H1 (cell line): ENCODE measurements at regions not wholly inside any gene's neighbourhood (a gene's known extent, or its start where the extent isn't known, plus 50 kb on each side); places are given as distances from the start of the nearest gene placed in this dataset.

Experiments used
- CTCF ChIA-PET: fragments of 300-600 bp; sonication (Branson Sonifier 250); formaldehyde crosslinking; loops from one replicate; lab custom pipeline; 2021; ENCODE audit not compliant: partially characterized antibody; lab: Charles Lee
- POLR2A ChIA-PET: fragments of 300-600 bp; sonication (Branson Sonifier 250); formaldehyde crosslinking; loops from one replicate; lab custom pipeline; 2021; ENCODE audit warnings: inconsistent platforms; ENCODE audit not compliant: partially characterized antibody; lab: Charles Lee
- DNase-seq, 2 experiments: peaks; one replicate each; pipeline versions ENCODE4 v3.0.0 to v3.0.0-alpha.2; 2010 to 2022; ENCODE audit warnings: low spot score in 2 of 2, low read depth in 1 of 2, mixed read lengths in 1 of 2
- FAIRE-seq: peaks from 2 replicates; lab custom pipeline; 2011; peaks lifted over from hg19 to GRCh38; lab: Jason Lieb, UNC
- H2AFZ ChIP-seq: 2 replicates; pipeline ENCODE4 v1.8.1; 2012; ENCODE audit warnings: low read length, inconsistent platforms
- H2AK5ac ChIP-seq: 2 replicates; pipeline ENCODE4 v1.6.1; 2013; ENCODE audit warnings: low read depth, low read length
- H2BK120ac ChIP-seq: replicated peaks from 2 replicates; pipeline ENCODE3; 2013; ENCODE audit warnings: low read depth, low read length, inconsistent platforms
- H2BK12ac ChIP-seq: 2 replicates; pipeline ENCODE4 v1.6.1; 2013; ENCODE audit warnings: low read depth, low read length
- H2BK15ac ChIP-seq: 2 replicates; pipeline ENCODE4 v1.6.1; 2013; ENCODE audit warnings: low read length
- H2BK20ac ChIP-seq: 2 replicates; pipeline ENCODE4 v1.6.1; 2013; ENCODE audit warnings: low read length
- H2BK5ac ChIP-seq: 2 replicates; pipeline ENCODE4 v1.6.1; 2013; ENCODE audit warnings: low read depth, low read length
- H3K14ac ChIP-seq: 2 replicates; pipeline ENCODE4 v1.6.1; 2013; ENCODE audit warnings: inconsistent platforms; ENCODE audit not compliant: insufficient read length
- H3K18ac ChIP-seq: 2 replicates; pipeline ENCODE4 v1.6.1; 2013; ENCODE audit warnings: low read length; ENCODE audit errors: extremely low read depth
- H3K23ac ChIP-seq: 2 replicates; pipeline ENCODE4 v1.6.1; 2013; ENCODE audit warnings: inconsistent platforms; ENCODE audit not compliant: insufficient read length
- H3K23me2 ChIP-seq: 2 replicates; pipeline ENCODE4 v1.6.1; 2013; ENCODE audit warnings: low read depth, low read length
- H3K27ac ChIP-seq: 2 replicates; pipeline ENCODE4 v1.6.1; 2011; ENCODE audit warnings: low read depth, low read length, inconsistent platforms
- H3K27me3 ChIP-seq, 4 experiments: replicated peaks in 1 of 4; 1 replicate in 1 of 4; 2 replicates in 3 of 4; pipeline versions ENCODE4 v1.6.1 to v1.8.1; 2011 to 2013; ENCODE audit warnings: low read length in 3 of 4, mild to moderate bottlenecking in 3 of 4, inconsistent platforms in 2 of 4, mixed read lengths in 2 of 4, moderate library complexity in 1 of 4; ENCODE audit not compliant: control insufficient read depth in 3 of 4, insufficient read depth in 3 of 4; ENCODE audit errors: extremely low read depth in 1 of 4
- H3K36me3 ChIP-seq, 4 experiments: 2 replicates each; pipeline versions ENCODE4 v1.6.1 to v1.8.1; 2011 to 2013; ENCODE audit warnings: mild to moderate bottlenecking in 4 of 4, low read length in 3 of 4, moderate library complexity in 2 of 4, control low read depth in 1 of 4, inconsistent platforms in 1 of 4; ENCODE audit not compliant: insufficient read depth in 4 of 4, control insufficient read depth in 2 of 4
- H3K4ac ChIP-seq: replicated peaks from 2 replicates; pipeline ENCODE3; 2013; ENCODE audit warnings: low read length, low read depth, mixed read lengths, inconsistent platforms; ENCODE audit not compliant: insufficient read length
- H3K4me1 ChIP-seq, 4 experiments: replicated peaks in 1 of 4; 1 replicate in 1 of 4; 2 replicates in 3 of 4; pipeline versions ENCODE4 v1.6.1 to v1.8.1; 2011 to 2013; ENCODE audit warnings: low read length in 3 of 4, inconsistent platforms in 2 of 4, mixed read lengths in 1 of 4; ENCODE audit not compliant: insufficient read depth in 4 of 4, control insufficient read depth in 3 of 4
- H3K4me2 ChIP-seq, 2 experiments: 2 replicates each; pipeline versions ENCODE4 v1.6.1 to v1.8.1; 2011 to 2013; ENCODE audit warnings: low read depth in 2 of 2, low read length in 2 of 2, control low read depth in 1 of 2, inconsistent platforms in 1 of 2, mild to moderate bottlenecking in 1 of 2; ENCODE audit not compliant: insufficient read depth in 1 of 2
- H3K4me3 ChIP-seq, 4 experiments: fragments of 200-600, 300-600 bp in 1 of 4; sonication (generic), shearing (Covaris generic), sonication (Bioruptor Twin) in 1 of 4; 2 replicates each; pipeline versions ENCODE4 v1.5.1 to v1.8.1; 2011 to 2016; ENCODE audit warnings: low read length in 4 of 4, low read depth in 3 of 4, control low read depth in 2 of 4, inconsistent platforms in 2 of 4, mild to moderate bottlenecking in 2 of 4, mixed read lengths in 1 of 4, moderate library complexity in 1 of 4; ENCODE audit not compliant: insufficient read depth in 2 of 4; ENCODE audit errors: extremely low read depth in 1 of 4
- H3K56ac ChIP-seq: replicated peaks from 2 replicates; pipeline ENCODE3; 2013; ENCODE audit warnings: low read depth, mild to moderate bottlenecking, mixed read lengths, low read length, inconsistent platforms; ENCODE audit not compliant: insufficient read length
- H3K79me1 ChIP-seq: 2 replicates; pipeline ENCODE4 v1.6.1; 2013; ENCODE audit warnings: low read depth, low read length, control low read depth
- H3K79me2 ChIP-seq, 2 experiments: 2 replicates each; pipeline versions ENCODE4 v1.6.1 to v1.8.1; 2012 to 2013; ENCODE audit warnings: low read length in 2 of 2, mild to moderate bottlenecking in 2 of 2, inconsistent platforms in 1 of 2; ENCODE audit not compliant: insufficient read depth in 2 of 2, control insufficient read depth in 1 of 2
- H3K9ac ChIP-seq, 4 experiments: replicated peaks in 1 of 4; 1 replicate in 1 of 4; 2 replicates in 3 of 4; pipeline versions ENCODE4 v1.6.1 to v1.8.1; 2011 to 2013; ENCODE audit warnings: low read depth in 3 of 4, low read length in 3 of 4, control low read depth in 2 of 4, mild to moderate bottlenecking in 2 of 4, moderate library complexity in 2 of 4, inconsistent platforms in 1 of 4; ENCODE audit errors: extremely low read depth in 1 of 4
- H3K9me3 ChIP-seq, 2 experiments: 2 replicates each; pipeline versions ENCODE4 v1.6.1 to v1.8.1; 2012 to 2013; ENCODE audit warnings: mild to moderate bottlenecking in 2 of 2, moderate library complexity in 2 of 2, control low read depth in 1 of 2, inconsistent platforms in 1 of 2, low read depth in 1 of 2, low read length in 1 of 2, mixed read lengths in 1 of 2; ENCODE audit not compliant: insufficient read depth in 2 of 2
- H4K20me1 ChIP-seq, 2 experiments: replicated peaks in 1 of 2; 2 replicates each; pipeline versions ENCODE3 to v1.8.1; 2011 to 2013; ENCODE audit warnings: inconsistent platforms in 2 of 2, low read length in 2 of 2, mild to moderate bottlenecking in 1 of 2; ENCODE audit not compliant: insufficient read depth in 2 of 2, control insufficient read depth in 1 of 2
- H4K5ac ChIP-seq: 2 replicates; pipeline ENCODE4 v1.6.1; 2013; ENCODE audit warnings: low read length, low read depth, mixed read lengths, inconsistent platforms; ENCODE audit not compliant: insufficient read length
- H4K8ac ChIP-seq: 2 replicates; pipeline ENCODE4 v1.8.0; 2013; ENCODE audit warnings: mild to moderate bottlenecking, moderate library complexity, low read length, inconsistent platforms; ENCODE audit not compliant: insufficient read depth; ENCODE audit errors: extremely low read depth
- H4K91ac ChIP-seq: replicated peaks from 2 replicates; pipeline ENCODE3; 2013; ENCODE audit warnings: low read length, mixed read lengths, inconsistent platforms; ENCODE audit not compliant: insufficient read length
- HDAC2 ChIP-seq, 2 experiments: fragments of 300-600 bp in 1 of 2; sonication (generic) in 1 of 2; IDR thresholded peaks; 2 replicates each; pipeline ENCODE4 v1.6.1; 2011 to 2012; ENCODE audit warnings: low read depth in 2 of 2, low read length in 2 of 2, mild to moderate bottlenecking in 2 of 2, moderate library complexity in 2 of 2, borderline replicate concordance in 1 of 2, inconsistent platforms in 1 of 2
- JUN ChIP-seq: IDR thresholded peaks from 2 replicates; pipeline ENCODE4 v1.6.1; 2011; ENCODE audit warnings: low read depth, mild to moderate bottlenecking, improper control_type of control experiment, low read length
- KDM1A ChIP-seq: fragments of 200-600, 300-600 bp; sonication (generic); IDR thresholded peaks from 2 replicates; pipeline ENCODE4 v1.7.1; 2016; ENCODE audit warnings: mild to moderate bottlenecking, low read length, borderline replicate concordance
- NRF1 ChIP-seq: IDR thresholded peaks from 2 replicates; pipeline ENCODE4 v1.6.1; 2011; ENCODE audit warnings: mild to moderate bottlenecking, low read depth, low read length, improper control_type of control experiment
- SAP30 ChIP-seq: fragments of 300-600 bp; sonication (generic); IDR thresholded peaks from 2 replicates; pipeline ENCODE4 v1.7.1; 2012; ENCODE audit warnings: low read length, moderate library complexity, mild to moderate bottlenecking, inconsistent platforms; ENCODE audit not compliant: insufficient read depth, insufficient replicate concordance
- SIRT6 ChIP-seq: IDR thresholded peaks from one replicate; pipeline ENCODE4 v1.7.1; 2012; ENCODE audit warnings: low read length, inconsistent platforms
- SP1 ChIP-seq: IDR thresholded peaks from 2 replicates; pipeline ENCODE4 v1.6.1; 2011; ENCODE audit warnings: low read depth, low read length
- SP4 ChIP-seq: IDR thresholded peaks from 2 replicates; pipeline ENCODE4 v1.6.1; 2012; ENCODE audit warnings: low read length, inconsistent platforms
- TAF7 ChIP-seq: optimal IDR thresholded peaks from 2 replicates; pipeline ENCODE3; 2011; ENCODE audit warnings: low read depth, mild to moderate bottlenecking, inconsistent platforms, low read length, moderate library complexity, borderline replicate concordance
- TCF12 ChIP-seq: IDR thresholded peaks from 2 replicates; pipeline ENCODE4 v1.6.1; 2011; ENCODE audit warnings: low read depth, mild to moderate bottlenecking, low read length
- WGBS, 2 experiments: shearing (Covaris generic) in 1 of 2; methylation state at CpG; one replicate each; pipeline versions ENCODE4 v1.1.6 to v1.1.7; 2013 to 2015; ENCODE audit warnings: low lambda C conversion rate in 2 of 2, mixed read lengths in 2 of 2, inconsistent platforms in 1 of 2, low coverage in 1 of 2, missing lambda C conversion rate in 1 of 2; ENCODE audit not compliant: insufficient replicate concordance in 2 of 2, insufficient coverage in 1 of 2, insufficient read length in 1 of 2; ENCODE audit errors: extremely low coverage in 1 of 2, missing lambda C conversion rate in 1 of 2; 5-methylcytosine and 5-hydroxymethylcytosine counted together
- TF ChIP-seq, protein P1 (sequence below): IDR thresholded peaks from 2 replicates; pipeline ENCODE4 v1.6.1; 2012; ENCODE audit warnings: inconsistent platforms

DNA sequence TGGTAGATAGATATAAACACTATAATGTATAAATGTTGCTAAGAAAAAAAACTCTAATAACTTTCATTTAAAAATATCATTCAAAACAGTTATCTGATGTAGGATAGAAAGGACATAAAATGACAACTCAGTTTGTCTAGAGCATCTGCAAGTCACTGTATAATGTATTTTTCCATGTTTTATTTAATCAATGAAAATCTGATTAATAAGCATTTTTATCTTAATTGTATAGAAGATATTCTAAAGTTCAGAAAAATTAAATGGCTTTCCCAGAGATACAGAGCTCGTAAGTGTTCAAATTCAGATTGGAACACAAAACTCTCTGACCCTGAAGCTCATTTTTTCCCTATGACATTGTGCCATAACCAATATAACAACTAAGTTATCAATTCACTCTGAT is 295.9 kb upstream of the DCN start:
- CTCF ChIA-PET: no interaction called here
- H3K27ac ChIP-seq: no peak overlapping the region
- no peaks in the 10 kb centered on the region for H3K9me3 ChIP-seq
- H3K79me2 ChIP-seq: no peaks in the 10 kb centered on the region
- no peaks in the 10 kb centered on the region for H3K36me3 ChIP-seq
- H3K4me2 ChIP-seq: no peak overlapping the region
- H2BK15ac ChIP-seq: no peak overlapping the region
- H3K27me3 ChIP-seq: no peaks in the 10 kb centered on the region
- TF ChIP-seq TCF12 (no peak), JUN (no peak), SAP30 (no peak), SP4 (no peak), SIRT6 (no peak), SP1 (no peak), NRF1 (no peak), TAF7 (no peak), HDAC2 (IDR thresholded peaks at IDR 0.05; ENCODE audit: borderline replicate concordance in 1 of 2, low read depth in 2 of 2, low read length in 2 of 2) (no peak), KDM1A (no peak)
- TF ChIP-seq, protein P1, sequence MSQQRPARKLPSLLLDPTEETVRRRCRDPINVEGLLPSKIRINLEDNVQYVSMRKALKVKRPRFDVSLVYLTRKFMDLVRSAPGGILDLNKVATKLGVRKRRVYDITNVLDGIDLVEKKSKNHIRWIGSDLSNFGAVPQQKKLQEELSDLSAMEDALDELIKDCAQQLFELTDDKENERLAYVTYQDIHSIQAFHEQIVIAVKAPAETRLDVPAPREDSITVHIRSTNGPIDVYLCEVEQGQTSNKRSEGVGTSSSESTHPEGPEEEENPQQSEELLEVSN: no peak
- H3K23ac ChIP-seq: no peak overlapping the region
- DNase-seq: no peak
- no peak overlapping the region for H3K4me3 ChIP-seq
- no peak overlapping the region for H3K56ac ChIP-seq
- H2BK120ac ChIP-seq: no peak overlapping the region
- no peak for FAIRE-seq
- H3K14ac ChIP-seq: no peak overlapping the region
- 95% methylated on average over 1 of the region's 1 CpG; no CpG with 5 or more reads in 1 of the 2 experiments for WGBS, 2 experiments
- H2AK5ac ChIP-seq: no peak overlapping the region
- H2BK20ac ChIP-seq: no peak overlapping the region
- H4K91ac ChIP-seq: no peak overlapping the region
- no peak overlapping the region for H2AFZ ChIP-seq
- POLR2A ChIA-PET: no interaction called here
- no peak overlapping the region for H2BK5ac ChIP-seq
- no peak overlapping the region for H4K8ac ChIP-seq
- H3K9ac ChIP-seq: no peak overlapping the region
- H4K20me1 ChIP-seq: no peaks in the 10 kb centered on the region
- no peak overlapping the region for H3K18ac ChIP-seq
- H3K4me1 ChIP-seq: no peaks in the 10 kb centered on the region
- H3K79me1 ChIP-seq: no peaks in the 10 kb centered on the region
- H3K23me2 ChIP-seq: no peaks in the 10 kb centered on the region
- no peak overlapping the region for H4K5ac ChIP-seq
- H2BK12ac ChIP-seq: no peak overlapping the region
- no peak overlapping the region for H3K4ac ChIP-seq
